Vagina (tissue), 2 donors: ENCODE measurements at regions not wholly inside any gene's neighbourhood (a gene's known extent, or its start where the extent isn't known, plus 50 kb on each side); places are given as distances from the start of the nearest gene placed in this dataset.

Experiments used
- DNase-seq, 2 donors: peaks; one replicate each; pipeline ENCODE4 v3.0.0-alpha.2; 2017; ENCODE audit errors: extremely low spot score in 2 of 2
- H3K27ac ChIP-seq: fragments of 200-600 bp; sonication (generic); one replicate; pipeline ENCODE4 v1.5.1; 2019
- H3K27me3 ChIP-seq: fragments of 200-600 bp; sonication (generic); one replicate; pipeline ENCODE4 v1.5.1; 2019
- H3K36me3 ChIP-seq, 2 donors: fragments of 200-600 bp; sonication (generic); one replicate each; pipeline ENCODE4 v1.5.1; 2017 to 2019
- H3K4me1 ChIP-seq: fragments of 200-600 bp; sonication (generic); one replicate; pipeline ENCODE4 v1.5.1; 2019
- H3K4me3 ChIP-seq, 2 donors: fragments of 200-600 bp; sonication (generic); 1 replicate in 1 of 2; 2 replicates in 1 of 2; pipeline ENCODE4 v1.5.1; 2016 to 2019
- H3K9me3 ChIP-seq: fragments of 200-600 bp; sonication (generic); one replicate; pipeline ENCODE4 v1.5.1; 2019
- POLR2A ChIP-seq, 2 donors: fragments of 450-650 bp; IDR thresholded peaks; one replicate each; pipeline ENCODE4 v1.6.1; 2017; ENCODE audit warnings: antibody characterized with exemption in 2 of 2, mild to moderate bottlenecking in 2 of 2, moderate library complexity in 2 of 2
- POLR2AphosphoS5 ChIP-seq, 2 donors: sonication (generic); formaldehyde crosslinking; IDR thresholded peaks; one replicate each; pipeline ENCODE4 v1.9.0; 2017; ENCODE audit warnings: antibody characterized with exemption in 2 of 2, mild to moderate bottlenecking in 2 of 2, low read depth in 1 of 2; ENCODE audit not compliant: insufficient read depth in 1 of 2
- intact Hi-C: fragments of 100-400 bp; cut with DNase I; formaldehyde crosslinking; loops from one replicate; pipeline ENCODE4 v1.15.1; 2023
- TF ChIP-seq, protein P1 (sequence below), 3 experiments: fragments of 450-650 bp in 2 of 3; fragments of 200-600 bp in 1 of 3; sonication (generic) in 1 of 3; IDR thresholded peaks; one replicate each; pipeline ENCODE4 v1.5.1; 2017 to 2019; ENCODE audit warnings: antibody characterized with exemption in 3 of 3, mild to moderate bottlenecking in 2 of 3, moderate library complexity in 2 of 3

DNA sequence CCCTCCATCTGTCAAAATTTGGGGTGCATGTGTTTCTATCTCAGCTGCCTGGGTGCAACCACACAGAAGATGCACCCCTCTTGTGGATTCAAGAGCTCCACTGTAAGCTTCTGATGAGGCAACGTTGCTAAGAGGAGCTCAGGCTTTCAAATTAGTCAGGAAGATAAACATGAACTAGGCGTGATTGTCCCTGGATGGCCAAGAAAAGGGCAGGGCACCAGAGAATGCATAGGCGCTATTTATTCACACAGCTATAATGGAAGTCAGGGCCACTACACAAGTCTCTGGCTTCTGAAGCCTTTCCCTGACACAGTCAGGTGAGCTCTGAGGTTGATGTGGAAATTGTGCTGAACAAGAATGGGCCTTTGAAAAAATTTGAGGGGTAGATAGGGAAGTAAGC lies 1466.0 kb upstream of the CELF4 start:
- no peaks in the 10 kb centered on the region for H3K9me3 ChIP-seq
- intact Hi-C loops: no loop called here
- TF ChIP-seq, protein P1, sequence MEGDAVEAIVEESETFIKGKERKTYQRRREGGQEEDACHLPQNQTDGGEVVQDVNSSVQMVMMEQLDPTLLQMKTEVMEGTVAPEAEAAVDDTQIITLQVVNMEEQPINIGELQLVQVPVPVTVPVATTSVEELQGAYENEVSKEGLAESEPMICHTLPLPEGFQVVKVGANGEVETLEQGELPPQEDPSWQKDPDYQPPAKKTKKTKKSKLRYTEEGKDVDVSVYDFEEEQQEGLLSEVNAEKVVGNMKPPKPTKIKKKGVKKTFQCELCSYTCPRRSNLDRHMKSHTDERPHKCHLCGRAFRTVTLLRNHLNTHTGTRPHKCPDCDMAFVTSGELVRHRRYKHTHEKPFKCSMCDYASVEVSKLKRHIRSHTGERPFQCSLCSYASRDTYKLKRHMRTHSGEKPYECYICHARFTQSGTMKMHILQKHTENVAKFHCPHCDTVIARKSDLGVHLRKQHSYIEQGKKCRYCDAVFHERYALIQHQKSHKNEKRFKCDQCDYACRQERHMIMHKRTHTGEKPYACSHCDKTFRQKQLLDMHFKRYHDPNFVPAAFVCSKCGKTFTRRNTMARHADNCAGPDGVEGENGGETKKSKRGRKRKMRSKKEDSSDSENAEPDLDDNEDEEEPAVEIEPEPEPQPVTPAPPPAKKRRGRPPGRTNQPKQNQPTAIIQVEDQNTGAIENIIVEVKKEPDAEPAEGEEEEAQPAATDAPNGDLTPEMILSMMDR (IDR thresholded peaks at IDR 0.05): no peak
- TF ChIP-seq POLR2AphosphoS5 (IDR thresholded peaks at IDR 0.05; ENCODE audit: insufficient read depth in 1 of 2, low read depth in 1 of 2) (no peak), POLR2A (IDR thresholded peaks at IDR 0.05) (no peak)
- H3K4me1 ChIP-seq: no peaks in the 10 kb centered on the region
- H3K27me3 ChIP-seq: no peaks in the 10 kb centered on the region
- no peaks in the 10 kb centered on the region for H3K36me3 ChIP-seq
- DNase-seq: no peak
- H3K4me3 ChIP-seq: no peak overlapping the region
- H3K27ac ChIP-seq: no peak overlapping the region

GRCh38 chr18:39030124-39030655 lies 1464.6 kb upstream of the CELF4 start:
- no peaks in the 10 kb centered on the region for H3K4me1 ChIP-seq
- no peaks in the 10 kb centered on the region for H3K9me3 ChIP-seq
- TF ChIP-seq, protein P1 (IDR thresholded peaks at IDR 0.05): no peak
- TF ChIP-seq POLR2AphosphoS5 (IDR thresholded peaks at IDR 0.05; ENCODE audit: insufficient read depth in 1 of 2, low read depth in 1 of 2) (no peak), POLR2A (IDR thresholded peaks at IDR 0.05) (no peak)
- no peaks in the 10 kb centered on the region for H3K36me3 ChIP-seq
- H3K27ac ChIP-seq: no peak overlapping the region
- H3K4me3 ChIP-seq: no peak overlapping the region
- no peaks in the 10 kb centered on the region for H3K27me3 ChIP-seq
- no peak for DNase-seq
- intact Hi-C loops: no loop called here

GRCh38 chr18:39025531-39025930 lies 1459.9 kb upstream of the CELF4 start:
- Histone ChIP-seq H3K4me1 (no peaks in the 10 kb centered on the region), H3K27ac (no peak overlapping the region), H3K9me3 (no peaks in the 10 kb centered on the region), H3K36me3 (no peaks in the 10 kb centered on the region), H3K27me3 (no peaks in the 10 kb centered on the region), H3K4me3 (no peak overlapping the region)
- intact Hi-C loops: no loop called here
- no peak for DNase-seq
- TF ChIP-seq, protein P1 (IDR thresholded peaks at IDR 0.05): no peak
- TF ChIP-seq POLR2A (IDR thresholded peaks at IDR 0.05) (no peak), POLR2AphosphoS5 (IDR thresholded peaks at IDR 0.05; ENCODE audit: insufficient read depth in 1 of 2, low read depth in 1 of 2) (no peak)

GRCh38 chr18:39019989-39020388 lies 1454.4 kb upstream of the CELF4 start:
- no peaks in the 10 kb centered on the region for H3K9me3 ChIP-seq
- no peak overlapping the region for H3K27ac ChIP-seq
- DNase-seq: no peak
- intact Hi-C loops: no loop called here
- H3K36me3 ChIP-seq: no peaks in the 10 kb centered on the region
- TF ChIP-seq POLR2AphosphoS5 (IDR thresholded peaks at IDR 0.05; ENCODE audit: insufficient read depth in 1 of 2, low read depth in 1 of 2): no peak
- TF ChIP-seq POLR2A (IDR thresholded peaks at IDR 0.05): no peak
- TF ChIP-seq, protein P1 (IDR thresholded peaks at IDR 0.05): no peak
- H3K27me3 ChIP-seq: no peaks in the 10 kb centered on the region
- H3K4me3 ChIP-seq: no peak overlapping the region
- no peaks in the 10 kb centered on the region for H3K4me1 ChIP-seq

GRCh38 chr18:39007031-39007902 lies 1441.7 kb upstream of the CELF4 start:
- H3K27ac ChIP-seq: no peak overlapping the region
- no peaks in the 10 kb centered on the region for H3K9me3 ChIP-seq
- no peak for TF ChIP-seq POLR2A (IDR thresholded peaks at IDR 0.05)
- TF ChIP-seq POLR2AphosphoS5 (IDR thresholded peaks at IDR 0.05; ENCODE audit: insufficient read depth in 1 of 2, low read depth in 1 of 2): no peak
- TF ChIP-seq, protein P1 (IDR thresholded peaks at IDR 0.05): no peak
- H3K4me3 ChIP-seq: no peak overlapping the region
- DNase-seq: no peak
- intact Hi-C loops: no loop called here
- H3K36me3 ChIP-seq: no peaks in the 10 kb centered on the region
- H3K4me1 ChIP-seq: no peaks in the 10 kb centered on the region
- no peaks in the 10 kb centered on the region for H3K27me3 ChIP-seq
